ENCODE measurements at regions not wholly inside any gene's neighbourhood (a gene's known extent, or its start where the extent isn't known, plus 50 kb on each side); places are given as distances from the start of the nearest gene placed in this dataset.
"Not testable (repeated sequence)": the region's sequence is repeated elsewhere in the genome, so short reads cannot be mapped to it uniquely, and the experiment has no call there.

DNA sequence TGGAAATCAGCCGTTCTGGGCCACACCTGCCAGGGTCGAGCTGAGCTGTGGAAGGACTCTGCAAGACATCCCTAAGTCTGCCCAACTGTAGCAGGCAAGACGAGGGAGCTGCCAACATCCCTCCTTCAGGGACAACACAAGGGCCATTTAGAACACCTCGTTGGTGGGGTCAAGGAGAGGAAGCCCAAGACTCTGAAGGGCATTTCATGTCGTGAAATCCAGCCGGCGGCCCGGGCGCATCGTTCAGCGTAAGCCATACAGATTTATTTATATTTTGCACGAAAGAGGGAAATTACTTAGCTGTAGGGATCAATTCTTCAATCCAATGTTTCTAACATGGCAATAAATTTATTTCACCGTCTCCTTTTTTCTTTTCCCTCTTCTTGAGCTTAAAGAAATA lies 101.7 kb upstream of the ZC3H12A start:
- no peaks in the 10 kb centered on the region for H3K4me1 ChIP-seq (ENCODE audit: insufficient read depth)
- intact Hi-C loops (cut with DNase I) = no loop called here
- no peaks in the 10 kb centered on the region for H3K36me3 ChIP-seq
- H3K4me3 ChIP-seq = no peak overlapping the region
- H3K27me3 ChIP-seq = no peaks in the 10 kb centered on the region
- H3K9me3 ChIP-seq = no peaks in the 10 kb centered on the region
- TF ChIP-seq POLR2A (IDR thresholded peaks at IDR 0.05) = no peak
- no peak for TF ChIP-seq EP300 (IDR thresholded peaks at IDR 0.05)
- TF ChIP-seq, protein P1, sequence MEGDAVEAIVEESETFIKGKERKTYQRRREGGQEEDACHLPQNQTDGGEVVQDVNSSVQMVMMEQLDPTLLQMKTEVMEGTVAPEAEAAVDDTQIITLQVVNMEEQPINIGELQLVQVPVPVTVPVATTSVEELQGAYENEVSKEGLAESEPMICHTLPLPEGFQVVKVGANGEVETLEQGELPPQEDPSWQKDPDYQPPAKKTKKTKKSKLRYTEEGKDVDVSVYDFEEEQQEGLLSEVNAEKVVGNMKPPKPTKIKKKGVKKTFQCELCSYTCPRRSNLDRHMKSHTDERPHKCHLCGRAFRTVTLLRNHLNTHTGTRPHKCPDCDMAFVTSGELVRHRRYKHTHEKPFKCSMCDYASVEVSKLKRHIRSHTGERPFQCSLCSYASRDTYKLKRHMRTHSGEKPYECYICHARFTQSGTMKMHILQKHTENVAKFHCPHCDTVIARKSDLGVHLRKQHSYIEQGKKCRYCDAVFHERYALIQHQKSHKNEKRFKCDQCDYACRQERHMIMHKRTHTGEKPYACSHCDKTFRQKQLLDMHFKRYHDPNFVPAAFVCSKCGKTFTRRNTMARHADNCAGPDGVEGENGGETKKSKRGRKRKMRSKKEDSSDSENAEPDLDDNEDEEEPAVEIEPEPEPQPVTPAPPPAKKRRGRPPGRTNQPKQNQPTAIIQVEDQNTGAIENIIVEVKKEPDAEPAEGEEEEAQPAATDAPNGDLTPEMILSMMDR (IDR thresholded peaks at IDR 0.05) = no peak
- 69 to 76% (median 75%) methylated on average over 13 of the region's 13 CpGs for WGBS, 3 donors
- DNase-seq = no peak
- H3K27ac ChIP-seq = no peak overlapping the region

DNA sequence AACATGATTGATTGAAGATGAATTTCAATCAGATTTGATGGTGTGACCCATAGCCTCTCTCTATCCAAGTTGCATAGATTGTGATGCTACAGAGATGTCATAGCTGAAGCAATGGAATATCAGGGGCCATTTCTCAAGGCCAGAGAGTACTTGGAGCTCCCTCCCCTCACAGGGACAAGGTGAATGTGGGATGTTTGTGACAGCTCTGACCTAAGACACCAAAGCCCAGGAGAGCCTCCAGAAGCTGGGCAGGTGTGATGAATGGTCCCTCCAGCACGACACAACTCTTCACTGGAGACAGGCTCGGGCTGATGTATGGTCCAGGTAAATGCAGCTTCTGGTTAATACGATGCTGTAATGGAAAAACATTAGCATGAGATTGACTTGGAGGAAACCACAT lies 101.0 kb upstream of the ZC3H12A start:
- no peak for DNase-seq
- H3K4me3 ChIP-seq = no peak overlapping the region
- H3K9me3 ChIP-seq = no peaks in the 10 kb centered on the region
- H3K4me1 ChIP-seq (ENCODE audit: insufficient read depth) = no peaks in the 10 kb centered on the region
- H3K36me3 ChIP-seq = no peaks in the 10 kb centered on the region
- H3K27me3 ChIP-seq = no peaks in the 10 kb centered on the region
- intact Hi-C loops (cut with DNase I) = no loop called here
- no peak overlapping the region for H3K27ac ChIP-seq
- TF ChIP-seq POLR2A (IDR thresholded peaks at IDR 0.05) = no peak
- no peak for TF ChIP-seq EP300 (IDR thresholded peaks at IDR 0.05)
- TF ChIP-seq, protein P1 (IDR thresholded peaks at IDR 0.05) = no peak
- 64 to 69% (median 68%) methylated on average over 3 of the region's 3 CpGs for WGBS, 3 donors

DNA sequence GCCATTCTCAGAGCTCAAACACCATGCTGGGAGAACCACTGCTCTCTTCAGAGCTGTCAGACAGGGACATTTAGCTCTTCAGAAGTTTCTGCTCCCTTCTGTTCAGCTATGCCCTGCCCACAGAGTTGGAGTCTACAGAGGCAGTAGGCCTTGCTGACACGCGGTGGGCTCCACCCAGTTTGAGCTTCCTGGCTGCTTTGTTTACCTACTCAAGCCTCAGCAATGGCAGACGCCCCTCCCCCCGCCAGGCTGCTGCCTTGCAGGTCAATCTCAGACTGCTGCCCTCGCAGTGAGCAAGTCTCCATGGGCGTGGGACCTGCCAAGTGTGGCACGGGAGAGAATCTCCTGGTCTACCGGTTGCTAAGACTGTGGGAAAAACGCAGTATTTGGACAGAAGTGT lies 93.8 kb upstream of the ZC3H12A start:
- H3K4me3 ChIP-seq; H3K9me3 ChIP-seq; H3K27me3 ChIP-seq; H3K27ac ChIP-seq; DNase-seq; H3K36me3 ChIP-seq; H3K4me1 ChIP-seq (ENCODE audit: insufficient read depth); intact Hi-C loops (cut with DNase I): not testable (repeated sequence)
- 47 to 53% (median 51%) methylated on average over 8 to 9 of the region's 9 CpGs for WGBS, 3 donors

DNA sequence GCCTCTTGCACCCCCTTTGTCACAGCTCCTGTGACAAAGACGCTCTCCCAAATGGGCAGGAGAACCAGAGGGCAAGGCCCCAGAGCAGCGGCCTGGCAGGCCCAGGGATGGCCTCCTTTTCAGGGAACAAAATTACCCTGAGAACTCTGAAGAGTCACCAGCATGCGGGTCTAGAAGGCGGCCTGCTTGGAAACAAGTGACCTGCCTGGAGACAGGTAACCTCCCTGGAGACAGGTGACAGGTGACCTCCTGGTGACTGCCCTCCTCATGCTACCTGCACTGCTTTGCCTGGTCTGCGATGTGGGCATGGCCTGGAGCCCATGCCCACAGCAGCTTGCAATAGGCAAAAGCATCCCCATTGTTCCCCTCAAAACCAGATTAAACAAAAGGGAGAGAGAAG lies 86.5 kb upstream of the ZC3H12A start:
- DNase-seq = no peak
- Histone ChIP-seq H3K4me1 (ENCODE audit: insufficient read depth) (no peaks in the 10 kb centered on the region), H3K27me3 (no peaks in the 10 kb centered on the region), H3K9me3 (no peaks in the 10 kb centered on the region), H3K4me3 (no peak overlapping the region), H3K36me3 (no peaks in the 10 kb centered on the region), H3K27ac (no peak overlapping the region)
- no peak for TF ChIP-seq EP300 (IDR thresholded peaks at IDR 0.05)
- TF ChIP-seq, protein P1 (IDR thresholded peaks at IDR 0.05) = no peak
- TF ChIP-seq POLR2A (IDR thresholded peaks at IDR 0.05) = no peak
- 79 to 90% (median 82%) methylated on average over 5 of the region's 5 CpGs for WGBS, 3 donors
- intact Hi-C loops (cut with DNase I) = no loop called here

DNA sequence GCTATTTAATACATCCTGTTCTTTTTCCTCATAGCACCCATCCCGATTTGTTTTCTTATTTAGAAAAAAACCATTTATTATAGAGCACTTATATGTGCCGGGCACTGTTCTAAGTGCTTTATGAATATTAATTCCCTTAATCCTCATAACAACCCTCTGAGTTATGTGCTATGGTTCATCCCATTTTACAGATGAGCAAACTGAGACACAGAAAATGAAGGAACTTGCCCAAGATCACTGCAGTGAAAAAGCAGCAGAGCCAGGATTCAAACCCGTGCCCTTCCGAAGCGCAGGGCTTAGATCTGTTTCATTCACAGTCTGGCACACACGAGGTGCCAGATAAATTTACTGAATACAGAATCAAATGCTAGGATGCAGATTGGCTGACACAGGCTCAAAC lies 85.1 kb upstream of the ZC3H12A start:
- Histone ChIP-seq H3K4me1 (ENCODE audit: insufficient read depth) (no peaks in the 10 kb centered on the region), H3K27me3 (no peaks in the 10 kb centered on the region), H3K9me3 (no peaks in the 10 kb centered on the region), H3K27ac (no peak overlapping the region), H3K36me3 (no peaks in the 10 kb centered on the region), H3K4me3 (no peak overlapping the region)
- 74 to 86% (median 81%) methylated on average over 6 of the region's 6 CpGs for WGBS, 3 donors
- TF ChIP-seq POLR2A (IDR thresholded peaks at IDR 0.05) = no peak
- TF ChIP-seq, protein P1 (IDR thresholded peaks at IDR 0.05) = no peak
- TF ChIP-seq EP300 (IDR thresholded peaks at IDR 0.05) = no peak
- no peak for DNase-seq
- intact Hi-C loops (cut with DNase I) = no loop called here
